Upper lobe of left lung (tissue), 6 donors: ENCODE measurements at regions not wholly inside any gene's neighbourhood (a gene's known extent, or its start where the extent isn't known, plus 50 kb on each side); places are given as distances from the start of the nearest gene placed in this dataset.

ENCODE experiments used
- ATAC-seq, 2 donors: fragments of 200-7000 bp; cut with Tn5 transposase; one replicate each; pipeline ENCODE4 v1.9.1; 2022; ENCODE audit warnings: mild to moderate bottlenecking in 2 of 2, moderate library complexity in 2 of 2; ENCODE audit not compliant: low FRiP score in 2 of 2
- DNase-seq, 2 donors: peaks; one replicate each; pipeline ENCODE4 v3.0.0-alpha.2; 2019 to 2020
- H3K27ac ChIP-seq, 4 donors: fragments of 200-600 bp; sonication (generic); one replicate each; pipeline ENCODE4 v1.5.1; 2016 to 2019
- H3K27me3 ChIP-seq, 4 donors: fragments of 200-600 bp; sonication (generic); one replicate each; pipeline ENCODE4 v1.5.1; 2017 to 2019
- H3K36me3 ChIP-seq, 4 donors: fragments of 200-600 bp; sonication (generic); one replicate each; pipeline ENCODE4 v1.5.1; 2016 to 2019
- H3K4me1 ChIP-seq, 4 donors: fragments of 200-600 bp; sonication (generic); one replicate each; pipeline ENCODE4 v1.5.1; 2018 to 2019
- H3K4me3 ChIP-seq, 4 donors: fragments of 200-600 bp; sonication (generic); one replicate each; pipeline ENCODE4 v1.5.1; 2017 to 2019; ENCODE audit warnings: mild to moderate bottlenecking in 2 of 4, moderate library complexity in 1 of 4
- H3K9me3 ChIP-seq, 4 donors: fragments of 200-600 bp; sonication (generic); one replicate each; pipeline ENCODE4 v1.5.1; 2018 to 2019
- EP300 ChIP-seq, 4 donors: sonication (generic); formaldehyde crosslinking; IDR thresholded peaks; one replicate each; pipeline ENCODE4 v1.5.1; 2017; ENCODE audit warnings: antibody characterized with exemption in 4 of 4, control low read depth in 2 of 4
- POLR2A ChIP-seq, 4 donors: fragments of 450-650 bp; IDR thresholded peaks; one replicate each; pipeline ENCODE4 v1.5.1; 2016 to 2017; ENCODE audit warnings: antibody characterized with exemption in 4 of 4, mild to moderate bottlenecking in 2 of 4
- POLR2AphosphoS5 ChIP-seq, 2 donors: sonication (generic); formaldehyde crosslinking; IDR thresholded peaks; one replicate each; pipeline ENCODE4 v1.5.1; 2017; ENCODE audit warnings: antibody characterized with exemption in 2 of 2
- whole genome bisulfite sequencing, 2 donors: methylation state at CpG; one replicate each; pipeline ENCODE4 v1.1.5; 2017 to 2018; 5-methylcytosine and 5-hydroxymethylcytosine counted together
- TF ChIP-seq, protein P1 (sequence below), 6 experiments: fragments of 450-650 bp in 4 of 6; fragments of 200-600 bp in 2 of 6; sonication (generic) in 2 of 6; IDR thresholded peaks; one replicate each; pipeline ENCODE4 v1.5.1; 2016 to 2019; ENCODE audit warnings: antibody characterized with exemption in 6 of 6
- donor health status: DM: no; HTN: no; CAD: no; lungs with moderate emphysema.
- donor health status: DM: no; HTN: yes; CAD: no; lungs with severe emphysema.

DNA sequence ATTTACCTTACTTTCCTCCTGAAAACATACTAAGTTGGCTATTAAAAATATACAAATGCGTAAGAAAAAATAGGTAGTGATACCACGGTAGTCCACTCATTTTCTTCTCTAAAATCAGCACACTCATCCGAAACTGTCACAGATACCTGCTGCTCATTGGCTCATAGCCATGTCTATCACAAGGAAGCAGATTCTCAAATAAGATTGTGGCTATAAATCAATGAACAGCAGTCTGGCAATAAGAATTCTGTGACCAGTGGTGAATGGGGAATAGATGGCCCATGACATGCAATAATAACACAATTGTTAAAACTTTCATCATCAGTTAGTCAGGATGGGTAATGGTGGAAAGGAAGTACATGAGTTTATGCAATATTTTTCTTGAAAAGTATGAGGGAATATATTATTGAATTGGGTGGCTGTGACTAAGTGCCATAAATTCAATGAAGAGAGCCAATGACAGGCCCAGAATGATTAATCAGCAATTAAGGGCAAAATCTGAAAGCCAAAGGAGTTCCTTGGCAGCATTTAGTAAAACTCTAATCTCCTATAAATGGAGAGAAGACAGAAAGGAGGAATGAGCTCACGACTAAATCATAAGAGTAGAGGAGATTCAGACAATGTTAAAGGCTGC, 202.3 kb upstream of the NEIL3 start:
- H3K4me1 ChIP-seq = no peaks in the 10 kb centered on the region
- no peaks in the 10 kb centered on the region for H3K27me3 ChIP-seq
- no peaks in the 10 kb centered on the region for H3K36me3 ChIP-seq
- 55 to 75% methylated on average over 4 of the region's 4 CpGs for whole genome bisulfite sequencing, 2 donors
- TF ChIP-seq, protein P1, sequence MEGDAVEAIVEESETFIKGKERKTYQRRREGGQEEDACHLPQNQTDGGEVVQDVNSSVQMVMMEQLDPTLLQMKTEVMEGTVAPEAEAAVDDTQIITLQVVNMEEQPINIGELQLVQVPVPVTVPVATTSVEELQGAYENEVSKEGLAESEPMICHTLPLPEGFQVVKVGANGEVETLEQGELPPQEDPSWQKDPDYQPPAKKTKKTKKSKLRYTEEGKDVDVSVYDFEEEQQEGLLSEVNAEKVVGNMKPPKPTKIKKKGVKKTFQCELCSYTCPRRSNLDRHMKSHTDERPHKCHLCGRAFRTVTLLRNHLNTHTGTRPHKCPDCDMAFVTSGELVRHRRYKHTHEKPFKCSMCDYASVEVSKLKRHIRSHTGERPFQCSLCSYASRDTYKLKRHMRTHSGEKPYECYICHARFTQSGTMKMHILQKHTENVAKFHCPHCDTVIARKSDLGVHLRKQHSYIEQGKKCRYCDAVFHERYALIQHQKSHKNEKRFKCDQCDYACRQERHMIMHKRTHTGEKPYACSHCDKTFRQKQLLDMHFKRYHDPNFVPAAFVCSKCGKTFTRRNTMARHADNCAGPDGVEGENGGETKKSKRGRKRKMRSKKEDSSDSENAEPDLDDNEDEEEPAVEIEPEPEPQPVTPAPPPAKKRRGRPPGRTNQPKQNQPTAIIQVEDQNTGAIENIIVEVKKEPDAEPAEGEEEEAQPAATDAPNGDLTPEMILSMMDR (IDR thresholded peaks at IDR 0.05) = no peak
- TF ChIP-seq POLR2A (IDR thresholded peaks at IDR 0.05) (no peak), EP300 (IDR thresholded peaks at IDR 0.05) (no peak), POLR2AphosphoS5 (IDR thresholded peaks at IDR 0.05) (no peak)
- peak in 1 of 2 donors; percentile 33 for ATAC-seq
- peaks cover 0 to 3% (median 0%) of the 10 kb centered on the region in 4 donors for H3K9me3 ChIP-seq
- DNase-seq = no peak
- H3K27ac ChIP-seq = no peak overlapping the region
- no peak overlapping the region for H3K4me3 ChIP-seq

DNA sequence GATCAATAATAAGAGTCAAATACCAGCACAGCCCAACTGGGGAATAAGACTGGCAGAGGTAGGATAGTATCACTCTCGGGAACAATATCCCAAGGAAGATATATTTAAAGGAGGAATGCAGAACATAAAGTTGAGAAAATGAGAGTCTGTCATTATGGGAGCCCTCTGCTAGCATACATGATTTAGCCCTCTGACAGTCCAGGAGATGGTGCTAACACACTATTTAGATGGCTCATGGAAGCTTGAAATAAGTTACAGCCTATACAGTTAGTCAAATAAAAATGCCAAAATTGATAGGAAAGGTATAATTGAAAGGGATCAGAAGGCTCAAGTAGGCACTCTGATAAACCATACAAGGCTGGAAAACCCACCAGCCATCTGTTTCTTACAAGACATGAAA, 201.0 kb upstream of the NEIL3 start:
- 76 to 81% methylated on average over 1 of the region's 1 CpG for WGBS, 2 donors
- Histone ChIP-seq H3K9me3 (peaks cover 0 to 3% (median 0%) of the 10 kb centered on the region in 4 donors), H3K27me3 (no peaks in the 10 kb centered on the region), H3K27ac (no peak overlapping the region), H3K4me3 (no peak overlapping the region), H3K4me1 (no peaks in the 10 kb centered on the region), H3K36me3 (no peaks in the 10 kb centered on the region)
- DNase-seq = no peak
- TF ChIP-seq POLR2AphosphoS5 (IDR thresholded peaks at IDR 0.05) (no peak), POLR2A (IDR thresholded peaks at IDR 0.05) (no peak), EP300 (IDR thresholded peaks at IDR 0.05) (no peak)
- TF ChIP-seq, protein P1 (IDR thresholded peaks at IDR 0.05) = no peak
- ATAC-seq = peak in 1 of 2 donors; percentile 28

DNA sequence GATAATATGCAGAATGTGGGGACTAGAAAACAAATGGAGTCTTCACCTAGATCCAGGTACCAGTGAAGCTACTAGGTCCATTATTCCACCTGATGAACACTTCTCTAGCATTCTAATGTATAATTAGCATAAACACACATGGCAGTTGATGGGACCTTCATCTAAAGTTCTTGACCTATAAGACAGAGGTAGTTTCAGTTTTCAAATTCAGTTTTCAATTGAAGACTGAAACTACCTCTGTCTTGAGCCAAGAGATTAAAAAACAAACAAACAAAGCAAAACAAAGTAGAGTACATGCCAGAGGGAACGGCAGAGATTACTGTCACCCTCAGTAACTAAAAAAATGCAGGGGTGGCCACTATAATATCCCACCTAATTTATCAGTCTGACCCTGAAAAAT, 199.9 kb upstream of the NEIL3 start:
- Histone ChIP-seq H3K9me3 (peaks cover 0 to 3% (median 0%) of the 10 kb centered on the region in 4 donors), H3K36me3 (no peaks in the 10 kb centered on the region), H3K4me3 (no peak overlapping the region), H3K4me1 (no peaks in the 10 kb centered on the region), H3K27me3 (no peaks in the 10 kb centered on the region), H3K27ac (no peak overlapping the region)
- ATAC-seq (no peak), DNase-seq (no peak)
- TF ChIP-seq, protein P1 (IDR thresholded peaks at IDR 0.05) = no peak
- TF ChIP-seq EP300 (IDR thresholded peaks at IDR 0.05) (no peak), POLR2AphosphoS5 (IDR thresholded peaks at IDR 0.05) (no peak), POLR2A (IDR thresholded peaks at IDR 0.05) (no peak)
- WGBS, 2 donors = 49 to 54% methylated on average over 1 of the region's 1 CpG

DNA sequence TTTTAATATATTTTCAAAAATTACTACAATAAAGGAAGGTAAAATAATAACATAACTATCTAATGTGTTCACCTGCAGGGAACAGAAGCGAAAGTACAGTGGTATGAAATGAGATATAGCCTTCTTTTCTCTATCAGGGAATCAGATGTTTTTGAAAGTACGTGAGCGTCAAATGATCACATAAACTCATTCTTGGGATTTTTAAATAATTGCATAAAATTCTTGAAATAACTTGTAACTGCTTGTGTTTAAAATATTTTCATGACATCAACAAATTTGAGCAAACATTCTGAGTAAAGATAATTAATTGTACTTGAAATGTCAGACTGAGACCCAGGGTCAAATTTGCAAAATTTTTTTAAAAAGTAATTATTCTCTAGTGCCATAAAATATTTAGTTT, 193.5 kb upstream of the NEIL3 start:
- WGBS, 2 donors = 81 to 93% methylated on average over 3 of the region's 3 CpGs
- no peaks in the 10 kb centered on the region for H3K36me3 ChIP-seq
- TF ChIP-seq EP300 (IDR thresholded peaks at IDR 0.05) (no peak), POLR2A (IDR thresholded peaks at IDR 0.05) (no peak), POLR2AphosphoS5 (IDR thresholded peaks at IDR 0.05) (no peak)
- TF ChIP-seq, protein P1 (IDR thresholded peaks at IDR 0.05) = no peak
- H3K9me3 ChIP-seq = peaks cover 0 to 3% (median 0%) of the 10 kb centered on the region in 4 donors
- no peak overlapping the region for H3K27ac ChIP-seq
- ATAC-seq (no peak), DNase-seq (no peak)
- no peaks in the 10 kb centered on the region for H3K27me3 ChIP-seq
- H3K4me3 ChIP-seq = no peak overlapping the region
- H3K4me1 ChIP-seq = no peaks in the 10 kb centered on the region

DNA sequence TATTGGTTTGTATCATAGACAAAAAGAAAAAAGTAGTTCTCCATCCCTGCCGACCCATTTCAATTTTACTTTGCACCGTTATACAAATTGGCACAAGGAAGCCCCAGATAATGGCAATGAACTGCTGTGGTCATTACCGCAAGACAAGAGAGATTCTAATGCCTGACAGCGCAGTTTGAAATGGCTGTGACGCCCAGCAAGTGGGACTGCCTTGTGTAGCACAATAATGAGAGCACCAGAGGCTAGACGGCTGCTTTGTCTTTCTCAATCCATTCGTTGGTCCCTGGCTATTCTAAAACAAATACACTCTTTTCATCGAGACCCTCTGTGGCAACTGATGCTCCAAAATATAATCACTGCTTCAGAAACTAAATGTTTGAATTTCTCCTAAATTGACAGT, 192.4 kb upstream of the NEIL3 start:
- no peak for TF ChIP-seq POLR2A (IDR thresholded peaks at IDR 0.05)
- TF ChIP-seq EP300 (IDR thresholded peaks at IDR 0.05) = no peak
- no peak for TF ChIP-seq POLR2AphosphoS5 (IDR thresholded peaks at IDR 0.05)
- TF ChIP-seq, protein P1 (IDR thresholded peaks at IDR 0.05) = no peak
- H3K27me3 ChIP-seq = no peaks in the 10 kb centered on the region
- no peaks in the 10 kb centered on the region for H3K4me1 ChIP-seq
- 53 to 61% methylated on average over 8 of the region's 8 CpGs for whole genome bisulfite sequencing, 2 donors
- no peaks in the 10 kb centered on the region for H3K9me3 ChIP-seq
- no peak overlapping the region for H3K4me3 ChIP-seq
- H3K36me3 ChIP-seq = no peaks in the 10 kb centered on the region
- DNase-seq (no peak), ATAC-seq (no peak)
- H3K27ac ChIP-seq = no peak overlapping the region
